Cardiac muscle cell (in vitro differentiated cells and primary cell): ENCODE measurements at regions not wholly inside any gene's neighbourhood (a gene's known extent, or its start where the extent isn't known, plus 50 kb on each side); places are given as distances from the start of the nearest gene placed in this dataset.

ENCODE experiments used
- DNase-seq, 2 donors: peaks; one replicate each; pipeline versions ENCODE4 v3.0.0 to v3.0.0-alpha.2; 2010 to 2017; ENCODE audit warnings: low read depth in 1 of 2, low spot score in 1 of 2
- H3K27ac ChIP-seq: fragments of 200-600 bp; sonication (generic); 2 replicates; pipeline ENCODE4 v1.5.1; 2016
- H3K27me3 ChIP-seq: fragments of 200-600 bp; sonication (generic); 2 replicates; pipeline ENCODE4 v1.6.0; 2016; ENCODE audit warnings: control low read depth
- H3K36me3 ChIP-seq: fragments of 200-600 bp; sonication (generic); 2 replicates; pipeline ENCODE4 v1.5.1; 2016; ENCODE audit warnings: control low read depth
- H3K4me1 ChIP-seq: fragments of 200-600 bp; sonication (generic); 2 replicates; pipeline ENCODE4 v1.8.1; 2017; ENCODE audit warnings: low read depth, mild to moderate bottlenecking, mixed run types
- H3K4me3 ChIP-seq: fragments of 200-600 bp; sonication (generic); 2 replicates; pipeline ENCODE4 v1.5.1; 2016; ENCODE audit warnings: mild to moderate bottlenecking
- H3K9me3 ChIP-seq: fragments of 200-600 bp; sonication (generic); 2 replicates; pipeline ENCODE4 v1.5.1; 2017; ENCODE audit warnings: low read depth, mild to moderate bottlenecking, control low read depth
- TF ChIP-seq, protein P1 (sequence below): IDR thresholded peaks from 2 replicates; pipeline ENCODE4 v1.5.1; 2012; ENCODE audit warnings: low read depth, mild to moderate bottlenecking, low read length

DNA sequence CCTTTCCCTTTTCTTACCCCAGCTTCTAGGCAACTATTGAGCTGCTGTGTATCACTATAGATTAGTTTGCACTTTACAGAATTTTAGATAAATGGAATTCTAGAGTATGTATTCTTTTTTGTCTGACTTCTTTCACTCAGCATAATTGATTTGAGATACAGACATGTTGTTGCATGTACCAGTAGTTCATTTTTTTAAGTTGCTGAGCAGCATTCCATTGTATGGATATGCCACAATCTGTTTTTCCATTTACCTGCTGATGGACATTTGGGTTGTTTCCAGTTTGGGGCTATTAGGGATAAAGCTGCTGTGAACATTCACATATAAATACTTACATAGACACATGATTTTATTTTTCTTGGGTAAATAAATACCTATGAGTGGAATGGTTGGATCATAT, 135.7 kb downstream of the IGF1 start:
- TF ChIP-seq, protein P1, sequence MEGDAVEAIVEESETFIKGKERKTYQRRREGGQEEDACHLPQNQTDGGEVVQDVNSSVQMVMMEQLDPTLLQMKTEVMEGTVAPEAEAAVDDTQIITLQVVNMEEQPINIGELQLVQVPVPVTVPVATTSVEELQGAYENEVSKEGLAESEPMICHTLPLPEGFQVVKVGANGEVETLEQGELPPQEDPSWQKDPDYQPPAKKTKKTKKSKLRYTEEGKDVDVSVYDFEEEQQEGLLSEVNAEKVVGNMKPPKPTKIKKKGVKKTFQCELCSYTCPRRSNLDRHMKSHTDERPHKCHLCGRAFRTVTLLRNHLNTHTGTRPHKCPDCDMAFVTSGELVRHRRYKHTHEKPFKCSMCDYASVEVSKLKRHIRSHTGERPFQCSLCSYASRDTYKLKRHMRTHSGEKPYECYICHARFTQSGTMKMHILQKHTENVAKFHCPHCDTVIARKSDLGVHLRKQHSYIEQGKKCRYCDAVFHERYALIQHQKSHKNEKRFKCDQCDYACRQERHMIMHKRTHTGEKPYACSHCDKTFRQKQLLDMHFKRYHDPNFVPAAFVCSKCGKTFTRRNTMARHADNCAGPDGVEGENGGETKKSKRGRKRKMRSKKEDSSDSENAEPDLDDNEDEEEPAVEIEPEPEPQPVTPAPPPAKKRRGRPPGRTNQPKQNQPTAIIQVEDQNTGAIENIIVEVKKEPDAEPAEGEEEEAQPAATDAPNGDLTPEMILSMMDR: no peak
- DNase-seq: no peak
- Histone ChIP-seq H3K27ac (no peak overlapping the region), H3K36me3 (no peaks in the 10 kb centered on the region), H3K4me3 (no peak overlapping the region), H3K9me3 (no peaks in the 10 kb centered on the region), H3K4me1 (no peaks in the 10 kb centered on the region), H3K27me3 (no peaks in the 10 kb centered on the region)

DNA sequence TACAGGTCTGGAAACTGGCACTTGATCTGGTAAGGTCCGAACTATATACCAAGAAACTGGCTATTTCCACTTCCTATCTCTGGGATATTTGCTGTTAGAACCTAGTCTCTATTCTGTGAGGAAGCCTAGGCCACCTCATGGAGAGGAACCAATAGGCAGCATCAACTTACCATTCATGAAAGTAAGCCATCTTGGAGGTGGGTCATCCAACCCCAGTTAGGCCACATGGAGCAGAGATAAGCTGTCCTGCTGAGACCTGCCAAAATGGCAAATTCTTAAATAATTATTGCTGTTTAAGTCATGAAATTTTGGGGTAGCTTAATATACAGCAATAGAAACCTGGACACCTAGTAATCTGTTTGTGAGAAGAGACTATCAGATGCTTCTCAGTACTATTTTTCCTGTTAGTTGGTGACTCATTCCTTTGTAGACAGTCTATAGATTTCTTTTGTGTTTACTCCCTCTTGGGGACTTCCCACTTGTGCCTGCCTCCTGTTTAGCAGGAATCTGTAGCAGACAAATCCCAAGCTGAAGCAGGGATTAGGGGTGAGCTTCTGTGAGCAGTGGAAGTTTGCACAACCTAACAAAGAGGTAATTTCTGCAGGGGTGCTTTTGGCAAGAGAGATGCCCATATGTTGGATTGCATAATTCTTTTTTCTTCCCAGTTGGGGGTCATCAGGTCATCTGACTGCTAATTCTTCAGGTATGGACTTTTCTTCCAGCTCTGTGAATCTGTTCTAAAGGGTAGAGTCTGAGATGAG, 136.8 kb downstream of the IGF1 start:
- Histone ChIP-seq H3K4me1 (no peaks in the 10 kb centered on the region), H3K36me3 (no peaks in the 10 kb centered on the region), H3K27me3 (no peaks in the 10 kb centered on the region), H3K9me3 (no peaks in the 10 kb centered on the region), H3K4me3 (no peak overlapping the region), H3K27ac (no peak overlapping the region)
- peak in 1 of 2 donors; percentile 8 for DNase-seq
- TF ChIP-seq, protein P1: no peak

GRCh38 chr12:102342281-102343006, 137.9 kb downstream of the IGF1 start:
- H3K27me3 ChIP-seq: no peaks in the 10 kb centered on the region
- H3K4me3 ChIP-seq: no peak overlapping the region
- no peaks in the 10 kb centered on the region for H3K9me3 ChIP-seq
- DNase-seq: no peak
- H3K36me3 ChIP-seq: no peaks in the 10 kb centered on the region
- no peaks in the 10 kb centered on the region for H3K4me1 ChIP-seq
- TF ChIP-seq, protein P1: no peak
- no peak overlapping the region for H3K27ac ChIP-seq

DNA sequence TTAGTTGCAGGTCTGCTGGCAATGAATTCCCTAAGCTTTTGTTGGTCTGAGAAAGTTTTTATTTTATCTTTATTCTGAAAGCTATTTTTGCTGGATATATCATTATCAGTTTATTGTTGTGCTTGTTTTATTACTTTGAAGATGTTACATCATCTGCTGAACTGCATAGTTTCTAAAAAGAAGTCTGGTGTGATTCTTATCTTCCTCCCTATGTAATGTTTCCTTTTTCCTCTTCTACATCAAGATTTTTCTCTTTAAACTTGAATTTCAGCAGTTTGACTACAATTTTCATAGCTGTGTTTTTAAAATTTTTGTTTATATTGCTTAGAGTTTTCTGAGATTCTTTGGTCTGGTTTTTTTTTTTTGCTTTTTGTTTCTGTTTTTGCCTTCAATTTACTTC, 137.1 kb upstream of the PMCH start:
- Histone ChIP-seq H3K9me3 (no peaks in the 10 kb centered on the region), H3K4me1 (no peaks in the 10 kb centered on the region)
- TF ChIP-seq, protein P1: no peak

DNA sequence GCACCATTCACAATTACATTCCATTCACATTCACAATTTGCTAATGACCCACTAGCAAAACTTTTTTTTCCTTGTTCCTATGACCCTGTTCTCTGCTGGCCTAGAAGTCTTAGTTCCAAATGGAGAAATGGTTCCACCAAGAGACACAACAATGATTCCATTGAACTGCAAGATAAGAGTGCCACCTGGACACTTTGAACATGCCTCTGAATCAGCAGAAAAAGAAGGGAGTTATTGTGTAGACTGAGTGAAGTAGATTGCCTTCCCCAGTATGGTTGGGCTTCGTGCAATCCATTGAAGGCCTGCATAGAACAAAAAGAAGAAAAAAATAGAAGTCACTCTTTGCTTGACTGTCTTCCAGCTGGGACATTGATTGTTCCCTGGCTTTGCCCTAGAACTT, 133.8 kb upstream of the PMCH start:
- H3K36me3 ChIP-seq: no peaks in the 10 kb centered on the region
- H3K9me3 ChIP-seq: no peaks in the 10 kb centered on the region
- no peak overlapping the region for H3K27ac ChIP-seq
- no peaks in the 10 kb centered on the region for H3K4me1 ChIP-seq
- DNase-seq: no peak
- H3K27me3 ChIP-seq: no peaks in the 10 kb centered on the region
- no peak overlapping the region for H3K4me3 ChIP-seq
- TF ChIP-seq, protein P1: no peak

More for the DNA sequence above, 137.1 kb upstream of the PMCH start:
- Histone ChIP-seq H3K27me3 (no peaks in the 10 kb centered on the region), H3K4me3 (no peak overlapping the region), H3K27ac (no peak overlapping the region), H3K36me3 (no peaks in the 10 kb centered on the region)
- DNase-seq: no peak
